ENCODE measurements at regions not wholly inside any gene's neighbourhood (a gene's known extent, or its start where the extent isn't known, plus 50 kb on each side); places are given as distances from the start of the nearest gene placed in this dataset.

GRCh38 chr4:45120163-45120562 is 393.8 kb upstream of the GNPDA2 start:
- Histone ChIP-seq H2BK12ac (ENCODE audit: low read length) (no peak overlapping the region), H3K4me2 (ENCODE audit: low read length) (no peak overlapping the region), H2BK120ac (ENCODE audit: insufficient read depth, low read length, poor library complexity) (no peak overlapping the region), H2AFZ (ENCODE audit: insufficient read depth, low read length, poor library complexity) (no peak overlapping the region), H3K23ac (ENCODE audit: low read length) (no peak overlapping the region), H3K4me3 (ENCODE audit: low read depth, low read length) (no peak overlapping the region), H3K27me3 (ENCODE audit: insufficient read depth, low read length) (no peaks in the 10 kb centered on the region), H3K4ac (ENCODE audit: low read depth, low read length) (no peak overlapping the region), H3K79me2 (ENCODE audit: control insufficient read depth, insufficient read depth, low read length, poor library complexity) (no peaks in the 10 kb centered on the region), H4K12ac (ENCODE audit: low read depth, low read length) (no peak overlapping the region), H3K18ac (ENCODE audit: low read length) (no peak overlapping the region), H2AK5ac (ENCODE audit: low read length) (no peak overlapping the region), H3K27ac (ENCODE audit: low read depth, low read length) (no peak overlapping the region), H3K36me3 (ENCODE audit: control insufficient read depth in 1 of 2, insufficient read depth in 2 of 2, low read length in 2 of 2) (no peaks in the 10 kb centered on the region), H3K9me3 (ENCODE audit: insufficient read depth, low read depth, low read length) (no peaks in the 10 kb centered on the region), H3K79me1 (ENCODE audit: low read length) (no peaks in the 10 kb centered on the region), H3K9ac (ENCODE audit: low read length) (no peak overlapping the region), H3K4me1 (ENCODE audit: control insufficient read depth in 1 of 2, insufficient read depth in 2 of 2, low read length in 2 of 2) (no peaks in the 10 kb centered on the region), H2BK5ac (ENCODE audit: low read depth, low read length, poor library complexity) (no peak overlapping the region), H4K91ac (ENCODE audit: low read depth, low read length) (no peak overlapping the region), H3K14ac (ENCODE audit: low read length) (no peak overlapping the region), H4K8ac (ENCODE audit: low read depth, low read length) (no peak overlapping the region)
- WGBS (ENCODE audit: extremely low coverage, insufficient coverage, insufficient read length) = no CpG with 5 or more reads among the region's 3 CpGs
- DNase-seq = no peak

GRCh38 chr4:45119376-45119775 is 393.0 kb upstream of the GNPDA2 start:
- no CpG with 5 or more reads among the region's 1 CpG for WGBS (ENCODE audit: extremely low coverage, insufficient coverage, insufficient read length)
- Histone ChIP-seq H3K4me1 (ENCODE audit: control insufficient read depth in 1 of 2, insufficient read depth in 2 of 2, low read length in 2 of 2) (no peaks in the 10 kb centered on the region), H4K12ac (ENCODE audit: low read depth, low read length) (no peak overlapping the region)

GRCh38 chr4:45102716-45103115 is 376.4 kb upstream of the GNPDA2 start:
- no peaks in the 10 kb centered on the region for H3K79me1 ChIP-seq (ENCODE audit: low read length)
- H3K4me1 ChIP-seq (ENCODE audit: control insufficient read depth in 1 of 2, insufficient read depth in 2 of 2, low read length in 2 of 2) = no peaks in the 10 kb centered on the region
- no peaks in the 10 kb centered on the region for H3K27me3 ChIP-seq (ENCODE audit: insufficient read depth, low read length)
- H3K79me2 ChIP-seq (ENCODE audit: control insufficient read depth, insufficient read depth, low read length, poor library complexity) = no peaks in the 10 kb centered on the region
- H4K8ac ChIP-seq (ENCODE audit: low read depth, low read length) = no peak overlapping the region
- H2BK120ac ChIP-seq (ENCODE audit: insufficient read depth, low read length, poor library complexity) = no peak overlapping the region
- H3K4me2 ChIP-seq (ENCODE audit: low read length) = no peak overlapping the region
- no peak overlapping the region for H3K4me3 ChIP-seq (ENCODE audit: low read depth, low read length)
- no peak overlapping the region for H4K91ac ChIP-seq (ENCODE audit: low read depth, low read length)
- H2BK12ac ChIP-seq (ENCODE audit: low read length) = no peak overlapping the region
- no peak for DNase-seq
- no peak overlapping the region for H4K12ac ChIP-seq (ENCODE audit: low read depth, low read length)
- H3K9me3 ChIP-seq (ENCODE audit: insufficient read depth, low read depth, low read length) = no peaks in the 10 kb centered on the region
- no peak overlapping the region for H3K14ac ChIP-seq (ENCODE audit: low read length)
- no peak overlapping the region for H2AFZ ChIP-seq (ENCODE audit: insufficient read depth, low read length, poor library complexity)
- H3K27ac ChIP-seq (ENCODE audit: low read depth, low read length) = no peak overlapping the region
- no peak overlapping the region for H2AK5ac ChIP-seq (ENCODE audit: low read length)
- no peak overlapping the region for H3K4ac ChIP-seq (ENCODE audit: low read depth, low read length)
- no peak overlapping the region for H3K9ac ChIP-seq (ENCODE audit: low read length)
- no peaks in the 10 kb centered on the region for H3K36me3 ChIP-seq (ENCODE audit: control insufficient read depth in 1 of 2, insufficient read depth in 2 of 2, low read length in 2 of 2)
- no peak overlapping the region for H3K18ac ChIP-seq (ENCODE audit: low read length)
- no peak overlapping the region for H3K23ac ChIP-seq (ENCODE audit: low read length)
- no peak overlapping the region for H2BK5ac ChIP-seq (ENCODE audit: low read depth, low read length, poor library complexity)

More at GRCh38 chr4:45119376-45119775, 393.0 kb upstream of the GNPDA2 start:
- H3K9me3 ChIP-seq (ENCODE audit: insufficient read depth, low read depth, low read length) = no peaks in the 10 kb centered on the region
- no peaks in the 10 kb centered on the region for H3K27me3 ChIP-seq (ENCODE audit: insufficient read depth, low read length)
- H2AK5ac ChIP-seq (ENCODE audit: low read length) = no peak overlapping the region
- no peak overlapping the region for H3K27ac ChIP-seq (ENCODE audit: low read depth, low read length)
- H3K4ac ChIP-seq (ENCODE audit: low read depth, low read length) = no peak overlapping the region
- no peak overlapping the region for H2BK120ac ChIP-seq (ENCODE audit: insufficient read depth, low read length, poor library complexity)
- no peak for DNase-seq
- no peak overlapping the region for H2AFZ ChIP-seq (ENCODE audit: insufficient read depth, low read length, poor library complexity)
- H3K23ac ChIP-seq (ENCODE audit: low read length) = no peak overlapping the region
- no peak overlapping the region for H4K8ac ChIP-seq (ENCODE audit: low read depth, low read length)
- H3K79me2 ChIP-seq (ENCODE audit: control insufficient read depth, insufficient read depth, low read length, poor library complexity) = no peaks in the 10 kb centered on the region
- H3K79me1 ChIP-seq (ENCODE audit: low read length) = no peaks in the 10 kb centered on the region
- H3K14ac ChIP-seq (ENCODE audit: low read length) = no peak overlapping the region
- H3K9ac ChIP-seq (ENCODE audit: low read length) = no peak overlapping the region
- H2BK5ac ChIP-seq (ENCODE audit: low read depth, low read length, poor library complexity) = no peak overlapping the region
- H4K91ac ChIP-seq (ENCODE audit: low read depth, low read length) = no peak overlapping the region
- no peak overlapping the region for H3K4me2 ChIP-seq (ENCODE audit: low read length)
- H3K36me3 ChIP-seq (ENCODE audit: control insufficient read depth in 1 of 2, insufficient read depth in 2 of 2, low read length in 2 of 2) = no peaks in the 10 kb centered on the region
- no peak overlapping the region for H3K18ac ChIP-seq (ENCODE audit: low read length)
- no peak overlapping the region for H2BK12ac ChIP-seq (ENCODE audit: low read length)
- H3K4me3 ChIP-seq (ENCODE audit: low read depth, low read length) = no peak overlapping the region

- H2BK5ac ChIP-seq (ENCODE audit: low read depth, low read length, poor library complexity) = no peak overlapping the region
- no peaks in the 10 kb centered on the region for H3K79me1 ChIP-seq (ENCODE audit: low read length)
- no peak overlapping the region for H3K18ac ChIP-seq (ENCODE audit: low read length)
- H3K4me1 ChIP-seq (ENCODE audit: control insufficient read depth in 1 of 2, insufficient read depth in 2 of 2, low read length in 2 of 2) = no peaks in the 10 kb centered on the region
- H2BK120ac ChIP-seq (ENCODE audit: insufficient read depth, low read length, poor library complexity) = no peak overlapping the region
- no peak overlapping the region for H3K14ac ChIP-seq (ENCODE audit: low read length)
- H2BK12ac ChIP-seq (ENCODE audit: low read length) = no peak overlapping the region
- H3K9ac ChIP-seq (ENCODE audit: low read length) = no peak overlapping the region
- no peaks in the 10 kb centered on the region for H3K9me3 ChIP-seq (ENCODE audit: insufficient read depth, low read depth, low read length)
- no peaks in the 10 kb centered on the region for H3K27me3 ChIP-seq (ENCODE audit: insufficient read depth, low read length)
- no peak overlapping the region for H4K12ac ChIP-seq (ENCODE audit: low read depth, low read length)
- no peak overlapping the region for H3K4me3 ChIP-seq (ENCODE audit: low read depth, low read length)
- H3K27ac ChIP-seq (ENCODE audit: low read depth, low read length) = no peak overlapping the region
- no peak overlapping the region for H2AK5ac ChIP-seq (ENCODE audit: low read length)
- H3K4ac ChIP-seq (ENCODE audit: low read depth, low read length) = no peak overlapping the region
- no peak overlapping the region for H2AFZ ChIP-seq (ENCODE audit: insufficient read depth, low read length, poor library complexity)
- H4K8ac ChIP-seq (ENCODE audit: low read depth, low read length) = no peak overlapping the region
- no CpG with 5 or more reads among the region's 6 CpGs for WGBS (ENCODE audit: extremely low coverage, insufficient coverage, insufficient read length)
- H3K79me2 ChIP-seq (ENCODE audit: control insufficient read depth, insufficient read depth, low read length, poor library complexity) = no peaks in the 10 kb centered on the region
- DNase-seq = no peak
- H3K23ac ChIP-seq (ENCODE audit: low read length) = no peak overlapping the region
- no peaks in the 10 kb centered on the region for H3K36me3 ChIP-seq (ENCODE audit: control insufficient read depth in 1 of 2, insufficient read depth in 2 of 2, low read length in 2 of 2)
- H4K91ac ChIP-seq (ENCODE audit: low read depth, low read length) = no peak overlapping the region
- H3K4me2 ChIP-seq (ENCODE audit: low read length) = no peak overlapping the region
These were observed 374.8 kb upstream of the GNPDA2 start for GRCh38 chr4:45100956-45101818.

All from trophoblast cell (in vitro differentiated cells and primary cell).